GM12801 (cell line): ENCODE measurements at regions not wholly inside any gene's neighbourhood (a gene's known extent, or its start where the extent isn't known, plus 50 kb on each side); places are given as distances from the start of the nearest gene placed in this dataset.

Experiments used
- CTCF ChIP-seq: IDR thresholded peaks from one replicate; pipeline ENCODE4 v1.5.1; 2011; ENCODE audit warnings: control low read depth; ENCODE audit not compliant: insufficient read length; ENCODE audit errors: extremely low read depth

GRCh38 chr13:106108346-106108745 is 427.1 kb downstream of the EFNB2 start:
- TF ChIP-seq CTCF: no peak

GRCh38 chr13:106107061-106107460 is 428.4 kb downstream of the EFNB2 start:
- no peak for TF ChIP-seq CTCF

- TF ChIP-seq CTCF: no peak
Measured at GRCh38 chr13:106105153-106105552, 430.3 kb downstream of the EFNB2 start.

- no peak for TF ChIP-seq CTCF
Measured at GRCh38 chr13:106104281-106104901, 431.1 kb downstream of the EFNB2 start.

- no peak for TF ChIP-seq CTCF
Measured at GRCh38 chr13:106103779-106104178, 431.7 kb downstream of the EFNB2 start.

GRCh38 chr13:106102786-106103185 is 432.7 kb downstream of the EFNB2 start:
- no peak for TF ChIP-seq CTCF

GRCh38 chr13:106101201-106101600 is 434.3 kb downstream of the EFNB2 start:
- no peak for TF ChIP-seq CTCF
